ENCODE measurements at regions not wholly inside any gene's neighbourhood (a gene's known extent, or its start where the extent isn't known, plus 50 kb on each side); places are given as distances from the start of the nearest gene placed in this dataset.
"Not testable (repeated sequence)": the region's sequence is repeated elsewhere in the genome, so short reads cannot be mapped to it uniquely, and the experiment has no call there.

DNA sequence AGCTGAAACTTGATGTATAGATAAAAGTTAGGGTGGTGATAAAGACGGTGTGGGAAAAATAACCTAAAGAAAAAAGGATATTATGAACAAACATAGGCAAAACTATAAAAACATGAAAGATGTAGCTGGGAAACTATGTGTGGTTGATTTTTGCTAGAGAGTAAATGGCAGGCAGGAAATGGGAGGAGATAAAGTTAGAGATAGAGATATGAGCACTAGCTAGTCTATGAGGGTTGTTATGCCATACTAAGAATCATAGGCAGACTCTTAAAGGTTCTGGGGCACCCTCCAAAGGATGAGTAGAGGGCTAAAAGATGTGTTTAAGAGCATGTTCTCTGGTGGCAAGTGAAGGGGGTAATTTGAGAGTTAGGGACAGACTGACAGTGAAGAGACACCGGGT, 1109.2 kb downstream of the GATA3 start:
- Mint-ChIP-seq H3K36me3 (ENCODE audit: low read depth) (no peaks in the 10 kb centered on the region), H3K4me1 (peaks cover 26% of the 10 kb centered on the region), H3K9me3 (ENCODE audit: low read depth) (peaks cover 24% of the 10 kb centered on the region), H3K27ac (no peak overlapping the region), H3K4me3 (no peak overlapping the region), H3K27me3 (no peaks in the 10 kb centered on the region)
- intact Hi-C loops (cut with DNase I, micrococcal nuclease) = no loop called here
- POLR2A ChIA-PET = no interaction called here
- CTCF ChIA-PET = interaction anchor here (1.2 kb wide), 1 partner anchor 45 kb away, joined by 3 read pairs; no protein-coding TSS in a partner anchor
- ATAC-seq (no peak), DNase-seq (no peak)

DNA sequence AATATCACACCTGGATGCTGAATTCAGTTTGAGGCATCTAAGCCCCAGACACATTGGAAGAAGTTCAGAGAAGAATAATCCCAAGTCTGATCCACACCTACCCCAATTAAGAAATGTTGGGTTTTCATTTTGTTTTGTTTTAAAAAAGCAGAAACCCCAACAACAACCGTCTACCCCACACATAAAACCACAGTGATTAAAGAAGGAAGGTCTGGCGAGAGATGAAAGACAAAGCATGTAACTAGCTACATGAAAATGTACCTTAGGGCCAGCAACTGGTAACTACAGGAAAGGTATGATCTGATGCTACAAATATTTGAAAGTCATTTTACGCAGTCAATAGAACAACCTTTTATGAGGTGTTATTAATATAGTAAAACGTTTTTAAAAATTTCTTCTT, 1112.3 kb downstream of the GATA3 start:
- Mint-ChIP-seq H3K9me3 (ENCODE audit: low read depth) (peaks cover 14% of the 10 kb centered on the region), H3K27ac (no peak overlapping the region), H3K27me3 (no peaks in the 10 kb centered on the region), H3K4me1 (peaks cover 26% of the 10 kb centered on the region), H3K36me3 (ENCODE audit: low read depth) (no peaks in the 10 kb centered on the region), H3K4me3 (no peak overlapping the region)
- ATAC-seq = no peak
- ChIA-PET POLR2A (no interaction called here), CTCF (no interaction called here)
- DNase-seq = no peak
- intact Hi-C loops (cut with DNase I, micrococcal nuclease) = no loop called here

DNA sequence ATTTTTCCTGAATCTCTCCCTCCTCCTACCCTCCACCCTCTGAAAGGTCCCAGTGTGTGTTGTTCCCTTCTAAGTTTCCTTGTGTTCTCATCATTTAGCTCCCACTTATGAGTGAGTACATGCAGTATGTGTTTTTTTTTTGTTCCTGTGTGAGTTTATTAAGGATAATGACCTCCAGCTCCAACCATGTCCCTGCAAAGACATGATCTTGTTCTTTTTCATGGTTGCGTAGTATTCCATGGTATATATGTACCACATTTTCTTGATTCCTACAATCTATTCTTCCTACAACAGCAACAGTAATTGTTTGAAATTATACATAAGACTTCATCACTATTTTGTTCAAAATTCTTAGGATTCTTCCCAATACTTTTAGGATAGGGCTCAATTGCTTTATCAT, 1117.8 kb downstream of the GATA3 start:
- Mint-ChIP-seq H3K4me1 (peaks cover 12% of the 10 kb centered on the region), H3K9me3 (ENCODE audit: low read depth) (peaks cover 4% of the 10 kb centered on the region), H3K27me3 (peaks cover 6% of the 10 kb centered on the region), H3K27ac (no peak overlapping the region), H3K36me3 (ENCODE audit: low read depth) (peaks cover 3% of the 10 kb centered on the region), H3K4me3 (no peak overlapping the region)
- POLR2A ChIA-PET = interaction anchor here (0.7 kb wide), 1 partner anchor 1385 kb away, joined by 4 read pairs; the partner anchor contains the start of genes ATP5F1C and KIN
- ATAC-seq (no peak), DNase-seq (no peak)
- CTCF ChIA-PET = no interaction called here
- intact Hi-C loops (cut with DNase I, micrococcal nuclease) = no loop called here

DNA sequence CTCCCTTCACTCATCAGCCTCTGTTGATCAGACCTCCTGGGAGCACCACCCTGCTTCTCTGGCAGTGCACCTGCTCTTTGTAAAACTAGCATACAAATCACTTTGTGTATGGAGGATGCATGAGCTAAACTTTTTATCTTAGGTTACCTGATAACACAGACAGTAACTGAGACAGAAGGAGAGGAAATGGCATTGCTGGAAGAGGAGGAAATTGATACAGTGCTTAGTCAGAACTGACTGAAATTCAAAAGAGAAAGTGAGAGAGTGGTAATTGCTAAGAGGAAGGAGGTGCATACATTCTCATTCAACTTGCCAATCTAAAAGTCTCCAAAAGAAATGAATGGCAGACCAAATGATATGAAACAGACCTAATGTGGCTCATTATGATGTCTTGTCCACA, 1120.7 kb downstream of the GATA3 start:
- POLR2A ChIA-PET = no interaction called here
- no peak overlapping the region for H3K4me3 Mint-ChIP-seq
- peaks cover 4% of the 10 kb centered on the region for H3K9me3 Mint-ChIP-seq (ENCODE audit: low read depth)
- CTCF ChIA-PET = no interaction called here
- H3K27ac Mint-ChIP-seq = no peak overlapping the region
- intact Hi-C loops (cut with DNase I, micrococcal nuclease) = no loop called here
- peaks cover 12% of the 10 kb centered on the region for H3K4me1 Mint-ChIP-seq
- H3K36me3 Mint-ChIP-seq (ENCODE audit: low read depth) = peaks cover 3% of the 10 kb centered on the region
- ATAC-seq = peak; percentile 95
- peaks cover 9% of the 10 kb centered on the region for H3K27me3 Mint-ChIP-seq
- no peak for DNase-seq

DNA sequence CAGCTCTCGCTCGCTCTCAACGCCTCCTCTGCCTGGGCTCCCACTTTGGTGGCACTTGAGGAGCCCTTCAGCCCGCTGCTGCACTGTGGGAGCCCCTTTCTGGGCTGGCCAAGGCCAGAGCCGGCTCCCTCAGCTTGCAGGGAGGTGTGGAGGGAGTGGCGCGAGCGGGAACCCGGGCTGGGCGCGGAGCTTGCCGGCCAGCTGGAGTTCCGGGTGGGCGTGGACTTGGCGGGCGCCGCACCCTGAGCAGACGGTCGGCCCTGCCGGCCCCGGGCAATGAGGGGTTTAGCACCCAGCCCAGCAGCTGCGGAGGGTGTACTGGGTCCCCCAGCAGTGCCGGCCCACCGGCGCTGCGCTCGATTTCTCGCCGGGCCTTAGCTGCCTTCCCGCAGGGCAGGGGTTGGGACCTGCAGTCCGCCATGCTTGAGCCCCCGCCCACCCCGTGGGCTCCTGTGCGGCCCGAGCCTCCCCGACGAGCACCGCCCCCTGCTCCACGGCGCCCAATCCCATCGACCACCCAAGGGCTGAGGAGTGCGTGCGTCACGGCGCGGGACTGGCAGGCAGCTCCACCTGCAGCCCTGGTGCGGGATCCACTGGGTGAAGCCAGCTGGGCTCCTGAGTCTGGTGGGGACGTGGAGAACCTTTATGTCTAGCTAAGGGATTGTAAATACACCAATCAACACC, 1128.9 kb downstream of the GATA3 start:
- POLR2A ChIA-PET; H3K27ac Mint-ChIP-seq; intact Hi-C loops (cut with DNase I, micrococcal nuclease); H3K4me3 Mint-ChIP-seq; DNase-seq; H3K9me3 Mint-ChIP-seq (ENCODE audit: low read depth); ATAC-seq; H3K36me3 Mint-ChIP-seq (ENCODE audit: low read depth); H3K27me3 Mint-ChIP-seq; H3K4me1 Mint-ChIP-seq: not testable (repeated sequence)
- CTCF ChIA-PET = interaction anchor here (0.5 kb wide), 1 partner anchor 168 kb away, joined by 3 read pairs; no protein-coding TSS in a partner anchor

DNA sequence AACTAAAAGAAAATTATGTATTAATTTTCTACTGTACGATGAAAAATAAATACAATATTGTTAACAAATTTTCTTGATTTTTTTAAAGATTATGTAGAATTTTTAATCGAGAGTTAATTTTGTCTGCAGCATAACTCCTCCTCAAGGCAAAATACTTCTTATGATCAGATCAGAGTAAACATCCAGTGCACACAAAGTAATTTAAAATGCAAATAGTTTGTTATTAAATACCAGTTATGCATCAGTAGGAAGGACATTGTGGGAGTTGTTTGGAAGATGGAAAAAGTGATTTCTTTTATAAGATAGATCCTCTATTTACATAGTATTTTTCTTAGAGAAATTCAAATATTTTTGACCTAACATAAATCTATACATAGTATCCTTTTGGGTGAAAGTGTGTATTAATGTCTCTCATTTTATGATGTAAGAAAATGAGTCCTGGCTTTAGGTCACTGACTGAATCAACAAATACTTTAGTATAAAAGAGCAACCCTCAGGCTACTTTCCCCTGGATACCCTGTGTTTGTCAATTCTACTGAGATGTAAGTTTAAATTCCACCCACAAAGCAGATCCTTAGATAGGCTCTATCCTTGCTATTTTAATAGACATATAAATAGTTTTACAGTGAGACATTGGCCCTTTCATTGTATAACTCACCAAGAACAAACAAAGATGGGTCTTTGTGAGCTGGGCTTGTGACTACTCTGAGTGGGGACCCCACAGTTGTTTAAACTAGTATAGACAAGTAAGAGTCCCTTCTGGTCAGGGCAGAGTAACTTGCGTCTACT, 1133.7 kb downstream of the GATA3 start:
- H3K4me3 Mint-ChIP-seq = no peak overlapping the region
- no peaks in the 10 kb centered on the region for H3K9me3 Mint-ChIP-seq (ENCODE audit: low read depth)
- H3K4me1 Mint-ChIP-seq = peaks cover 10% of the 10 kb centered on the region
- no peaks in the 10 kb centered on the region for H3K36me3 Mint-ChIP-seq (ENCODE audit: low read depth)
- intact Hi-C loops (cut with DNase I, micrococcal nuclease) = no loop called here
- H3K27ac Mint-ChIP-seq = no peak overlapping the region
- CTCF ChIA-PET = no interaction called here
- POLR2A ChIA-PET = no interaction called here
- DNase-seq (no peak), ATAC-seq (no peak)
- peaks cover 2% of the 10 kb centered on the region for H3K27me3 Mint-ChIP-seq

DNA sequence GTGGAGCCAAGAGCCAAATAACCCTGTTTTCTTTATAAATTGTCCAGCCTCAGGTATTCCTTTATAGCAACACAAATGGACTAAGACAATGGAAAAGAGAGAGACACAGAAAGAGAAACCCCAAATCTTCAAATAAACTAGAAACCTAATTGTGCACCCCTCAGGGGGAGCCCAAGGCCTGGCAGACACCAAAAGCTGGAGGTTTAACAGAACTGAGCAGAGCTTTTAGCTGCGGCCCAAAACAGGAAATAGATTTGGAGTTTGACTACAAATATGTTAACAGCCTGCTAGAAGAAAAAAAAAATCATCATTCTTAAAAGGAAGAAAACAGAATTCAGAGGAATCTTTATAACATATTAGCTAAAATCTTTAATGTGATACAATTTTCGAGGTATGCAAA, 1135.0 kb downstream of the GATA3 start:
- CTCF ChIA-PET = interaction anchor here (0.9 to 1.3 kb wide), 2 partner anchors 9 to 45 kb away, joined by 3 to 4 read pairs; no protein-coding TSS in a partner anchor
- H3K27me3 Mint-ChIP-seq = no peaks in the 10 kb centered on the region
- POLR2A ChIA-PET = no interaction called here
- intact Hi-C loops (cut with DNase I, micrococcal nuclease) = no loop called here
- peaks cover 10% of the 10 kb centered on the region for H3K4me1 Mint-ChIP-seq
- no peak for DNase-seq
- no peaks in the 10 kb centered on the region for H3K36me3 Mint-ChIP-seq (ENCODE audit: low read depth)
- no peak overlapping the region for H3K4me3 Mint-ChIP-seq
- no peak for ATAC-seq
- no peaks in the 10 kb centered on the region for H3K9me3 Mint-ChIP-seq (ENCODE audit: low read depth)
- no peak overlapping the region for H3K27ac Mint-ChIP-seq

DNA sequence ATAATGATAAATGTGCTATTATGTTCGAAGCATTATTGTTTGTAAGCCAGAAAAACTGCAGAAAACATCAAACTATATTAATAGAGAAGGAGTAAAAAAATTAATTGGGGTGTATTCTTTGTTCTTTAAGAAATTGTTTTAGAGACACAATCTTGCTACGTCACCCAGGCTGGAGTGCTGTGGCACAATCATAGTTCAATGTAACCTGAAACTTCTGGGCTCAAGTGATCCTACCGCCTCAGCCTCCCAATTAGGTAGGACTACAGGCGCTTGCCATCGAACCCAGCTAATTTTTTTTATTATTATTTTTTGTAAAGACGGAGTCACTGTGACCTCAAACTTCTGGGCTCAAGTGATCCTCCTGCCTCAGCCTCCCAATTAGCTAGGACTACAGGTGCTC, 1138.6 kb downstream of the GATA3 start:
- H3K27me3 Mint-ChIP-seq = peaks cover 2% of the 10 kb centered on the region
- H3K4me1 Mint-ChIP-seq = peaks cover 10% of the 10 kb centered on the region
- no peaks in the 10 kb centered on the region for H3K9me3 Mint-ChIP-seq (ENCODE audit: low read depth)
- H3K27ac Mint-ChIP-seq = no peak overlapping the region
- ATAC-seq = no peak
- no peak for DNase-seq
- ChIA-PET POLR2A (no interaction called here), CTCF (interaction anchor here (0.7 kb wide), 1 partner anchor 928 kb away, joined by 3 read pairs; no protein-coding TSS in a partner anchor)
- intact Hi-C loops (cut with DNase I, micrococcal nuclease) = no loop called here
- H3K4me3 Mint-ChIP-seq = no peak overlapping the region
- H3K36me3 Mint-ChIP-seq (ENCODE audit: low read depth) = no peaks in the 10 kb centered on the region

DNA sequence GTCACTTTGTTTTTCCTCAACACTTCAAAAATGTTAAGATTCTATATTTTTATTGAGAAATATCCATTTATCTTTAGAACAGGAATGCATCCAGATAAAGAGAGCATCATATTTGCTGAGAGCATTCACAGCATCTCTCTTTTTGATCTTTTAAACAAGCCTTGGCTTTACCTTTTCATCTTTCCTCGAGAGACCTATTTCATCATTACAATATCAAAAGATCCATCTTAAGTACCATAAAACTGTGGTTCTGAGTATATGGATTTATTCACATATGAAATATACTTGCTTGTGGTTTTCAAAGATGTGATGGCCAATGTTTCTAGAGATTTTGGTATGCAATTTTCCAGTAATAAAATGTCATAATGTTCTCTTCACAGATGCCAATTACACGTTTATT, 1140.9 kb downstream of the GATA3 start:
- Mint-ChIP-seq H3K27me3 (peaks cover 4% of the 10 kb centered on the region), H3K4me1 (no peaks in the 10 kb centered on the region), H3K9me3 (ENCODE audit: low read depth) (no peaks in the 10 kb centered on the region), H3K4me3 (no peak overlapping the region), H3K36me3 (ENCODE audit: low read depth) (no peaks in the 10 kb centered on the region), H3K27ac (no peak overlapping the region)
- CTCF ChIA-PET = no interaction called here
- intact Hi-C loops (cut with DNase I, micrococcal nuclease) = no loop called here
- no peak for ATAC-seq
- DNase-seq = no peak
- POLR2A ChIA-PET = no interaction called here

DNA sequence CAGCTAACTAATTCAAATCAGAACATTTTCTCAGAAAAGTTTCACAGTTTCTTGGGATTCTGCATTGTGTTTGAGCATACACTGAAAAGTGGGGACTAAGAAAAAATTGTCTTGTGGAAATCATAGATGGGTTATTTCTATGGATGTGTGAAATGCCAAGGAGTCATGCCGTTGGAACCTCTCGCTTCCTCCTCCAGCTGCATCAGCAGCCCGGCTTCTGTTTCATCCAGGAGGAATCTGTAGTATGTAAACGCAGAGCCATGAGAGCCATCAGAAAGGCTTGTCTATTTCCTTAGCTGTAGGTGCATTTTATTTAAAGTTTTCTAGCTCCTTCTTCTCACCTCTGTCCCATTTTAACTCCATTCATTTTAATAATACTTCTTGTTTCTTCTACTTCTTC, 1144.1 kb downstream of the GATA3 start:
- H3K27ac Mint-ChIP-seq = no peak overlapping the region
- ChIA-PET CTCF (interaction anchor here (1.6 kb wide), 2 partner anchors 9 to 10 kb away, joined by 4 to 5 read pairs; no protein-coding TSS in a partner anchor), POLR2A (no interaction called here)
- H3K27me3 Mint-ChIP-seq = peaks cover 4% of the 10 kb centered on the region
- ATAC-seq (no peak), DNase-seq (no peak)
- intact Hi-C loops (cut with DNase I, micrococcal nuclease) = no loop called here
- H3K4me1 Mint-ChIP-seq = no peaks in the 10 kb centered on the region
- H3K4me3 Mint-ChIP-seq = no peak overlapping the region
- H3K9me3 Mint-ChIP-seq (ENCODE audit: low read depth) = no peaks in the 10 kb centered on the region
- H3K36me3 Mint-ChIP-seq (ENCODE audit: low read depth) = no peaks in the 10 kb centered on the region

DNA sequence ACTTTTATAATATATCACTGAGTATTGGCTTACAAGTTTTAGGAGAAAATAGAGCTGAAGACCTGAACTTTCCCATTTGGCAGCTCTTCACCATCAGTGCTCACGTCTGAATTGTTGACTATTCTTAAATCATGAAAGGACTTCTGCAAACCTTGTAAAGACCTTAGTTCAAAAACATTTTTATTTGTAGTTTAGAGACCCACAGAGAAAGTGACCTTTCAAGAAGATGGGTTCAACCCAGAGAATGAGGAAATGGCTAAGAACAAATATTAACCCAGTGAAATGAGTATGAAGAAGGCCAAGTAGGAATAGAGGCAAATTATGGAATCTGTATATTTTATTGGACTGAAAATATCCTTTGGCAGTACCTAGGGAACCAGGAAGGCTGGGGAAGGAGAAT, 1151.1 kb downstream of the GATA3 start:
- POLR2A ChIA-PET = no interaction called here

More for the DNA sequence above, 1151.1 kb downstream of the GATA3 start:
- DNase-seq (no peak), ATAC-seq (no peak)
- intact Hi-C loops (cut with DNase I, micrococcal nuclease) = loop anchor here (5.0 to 10.0 kb wide), 4 partner anchors 97 to 1451 kb away; no protein-coding TSS in a partner anchor
- CTCF ChIA-PET = no interaction called here
- Mint-ChIP-seq H3K9me3 (ENCODE audit: low read depth) (no peaks in the 10 kb centered on the region), H3K4me1 (peaks cover 9% of the 10 kb centered on the region), H3K36me3 (ENCODE audit: low read depth) (no peaks in the 10 kb centered on the region), H3K4me3 (no peak overlapping the region), H3K27me3 (no peaks in the 10 kb centered on the region), H3K27ac (no peak overlapping the region)
